HCT116 (cell line): ENCODE measurements at regions not wholly inside any gene's neighbourhood (a gene's known extent, or its start where the extent isn't known, plus 50 kb on each side); places are given as distances from the start of the nearest gene placed in this dataset.

Source experiments
- ATAC-seq: fragments of 200-7000 bp; cut with Tn5 transposase; 2 replicates; pipeline ENCODE4 v1.9.1; 2020; ENCODE audit warnings: mild to moderate bottlenecking, moderate library complexity
- BruUV-seq: library from RNA; stranded (reverse); fragments of 400-500 nt; replicated peaks from 2 replicates; lab custom pipeline; 2021; lab: Mats Ljungman, UMichigan
- CTCF ChIA-PET: fragments of 300-600 bp; sonication (Branson Sonifier 250); formaldehyde crosslinking; loops from one replicate; lab custom pipeline; 2021; ENCODE audit warnings: antibody characterized with exemption; lab: Charles Lee
- POLR2A ChIA-PET: fragments of 300-600, 350-600 bp; sonication (Branson Sonifier 250); formaldehyde crosslinking; loops from one replicate; lab custom pipeline; 2021; ENCODE audit warnings: antibody characterized with exemption; lab: Charles Lee
- RAD21 ChIA-PET, 2 experiments: fragments of 300-600 bp; sonication (Branson Sonifier 250); formaldehyde crosslinking; loops; one replicate each; lab custom pipeline; 2023; ENCODE audit warnings: low total read pairs in 2 of 2; ENCODE audit not compliant: uncharacterized antibody in 2 of 2, unreplicated experiment in 2 of 2, low non-redundant PET in 1 of 2; lab: Charles Lee
- DNase-seq: peaks from one replicate; pipeline ENCODE4 v3.0.0-alpha.2; 2010; ENCODE audit warnings: low read depth, low spot score
- H2AFZ ChIP-seq: fragments of 200-600 bp; shearing (Covaris generic), sonication (generic); 2 replicates; pipeline ENCODE4 v1.6.1; 2017; ENCODE audit warnings: low read depth, mixed run types, mixed read lengths, antibody characterized with exemption, low read length; ENCODE audit not compliant: poor library complexity, severe bottlenecking
- H3K27ac ChIP-seq: 2 replicates; pipeline ENCODE4 v1.5.1; 2012; ENCODE audit warnings: low read depth, low read length
- H3K27me3 ChIP-seq: fragments of 200-600 bp; sonication (generic); 2 replicates; pipeline ENCODE4 v1.6.1; 2016; ENCODE audit warnings: mixed run types, low read length, mixed read lengths; ENCODE audit not compliant: insufficient read depth
- H3K36me3 ChIP-seq, 2 experiments: fragments of 200-500 bp in 1 of 2; fragments of 200-600 bp in 1 of 2; sonication (Bioruptor generic) in 1 of 2; sonication (generic) in 1 of 2; 2 replicates each; pipeline versions ENCODE4 v1.5.1 to v1.6.1; 2014 to 2016; ENCODE audit warnings: low read length in 2 of 2, inconsistent platforms in 1 of 2, mixed read lengths in 1 of 2, mixed run types in 1 of 2; ENCODE audit not compliant: insufficient read depth in 2 of 2, control insufficient read depth in 1 of 2
- H3K4me1 ChIP-seq, 2 experiments: fragments of 200-600 bp in 1 of 2; sonication (generic) in 1 of 2; 2 replicates each; pipeline versions ENCODE4 v1.5.1 to v1.6.1; 2012 to 2017; ENCODE audit warnings: low read length in 2 of 2, inconsistent platforms in 1 of 2, mild to moderate bottlenecking in 1 of 2, mixed read lengths in 1 of 2, mixed run types in 1 of 2, moderate library complexity in 1 of 2; ENCODE audit not compliant: insufficient read depth in 2 of 2, control insufficient read depth in 1 of 2
- H3K4me2 ChIP-seq: fragments of 200-600 bp; sonication (generic); 2 replicates; pipeline ENCODE4 v1.6.1; 2017; ENCODE audit warnings: mixed run types, low read length, mixed read lengths
- H3K4me3 ChIP-seq, 2 experiments: fragments of 200-600 bp in 1 of 2; sonication (generic) in 1 of 2; replicated peaks in 1 of 2; 2 replicates each; pipeline ENCODE4 v1.5.1; 2011 to 2016; ENCODE audit warnings: low read length in 2 of 2, control low read depth in 1 of 2, low read depth in 1 of 2, mild to moderate bottlenecking in 1 of 2, mixed read lengths in 1 of 2, mixed run types in 1 of 2
- H3K79me2 ChIP-seq: fragments of 200-600 bp; sonication (generic); 2 replicates; pipeline ENCODE4 v1.6.1; 2017; ENCODE audit warnings: mild to moderate bottlenecking, mixed run types, low read length, moderate library complexity, mixed read lengths; ENCODE audit not compliant: insufficient read depth
- H3K9ac ChIP-seq: fragments of 200-600 bp; sonication (generic); 2 replicates; pipeline ENCODE4 v1.6.1; 2016; ENCODE audit warnings: low read length, mixed read lengths
- H3K9me2 ChIP-seq: fragments of 200-600 bp; sonication (generic), shearing (Covaris generic); 2 replicates; pipeline ENCODE4 v1.6.1; 2017; ENCODE audit warnings: mixed run types, mild to moderate bottlenecking, moderate library complexity; ENCODE audit not compliant: insufficient read depth
- H3K9me3 ChIP-seq, 2 experiments: fragments of 200-500 bp in 1 of 2; fragments of 200-600 bp in 1 of 2; sonication (Bioruptor generic) in 1 of 2; sonication (generic) in 1 of 2; 2 replicates each; pipeline ENCODE4 v1.6.1; 2014 to 2017; ENCODE audit warnings: low read length in 2 of 2, mixed read lengths in 2 of 2, inconsistent platforms in 1 of 2, low read depth in 1 of 2, mild to moderate bottlenecking in 1 of 2, mixed run types in 1 of 2, moderate library complexity in 1 of 2; ENCODE audit not compliant: control insufficient read depth in 1 of 2, insufficient read depth in 1 of 2
- H4K20me1 ChIP-seq: fragments of 200-600 bp; sonication (generic), shearing (Covaris generic); 2 replicates; pipeline ENCODE4 v1.6.1; 2017; ENCODE audit warnings: mixed run types, mild to moderate bottlenecking, moderate library complexity; ENCODE audit not compliant: insufficient read depth
- EZH2phosphoT487 ChIP-seq: fragments of 200-600 bp; IDR thresholded peaks from 2 replicates; pipeline ENCODE4 v1.6.1; 2018; ENCODE audit warnings: antibody characterized with exemption, borderline replicate concordance
- JUND ChIP-seq: IDR thresholded peaks from 2 replicates; pipeline ENCODE4 v1.6.1; 2012
- POLR2A ChIP-seq: IDR thresholded peaks from 2 replicates; pipeline ENCODE4 v1.7.0; 2011; ENCODE audit warnings: borderline replicate concordance; ENCODE audit not compliant: insufficient read depth, insufficient read length; ENCODE audit errors: extremely low read depth
- POLR2AphosphoS5 ChIP-seq: IDR thresholded peaks from 2 replicates; pipeline ENCODE4 v1.6.1; 2011; ENCODE audit warnings: mild to moderate bottlenecking, low read depth, low read length, moderate library complexity
- RAD21 ChIP-seq: IDR thresholded peaks from 2 replicates; pipeline ENCODE4 v1.6.1; 2012; ENCODE audit warnings: low read depth, mild to moderate bottlenecking
- SRF ChIP-seq: IDR thresholded peaks from 2 replicates; pipeline ENCODE4 v1.6.1; 2012; ENCODE audit warnings: low read depth
- TCF7L2 ChIP-seq: IDR thresholded peaks from 2 replicates; pipeline ENCODE4 v1.7.0; 2011; ENCODE audit warnings: borderline replicate concordance, inconsistent platforms; ENCODE audit not compliant: insufficient read depth, insufficient read length; ENCODE audit errors: extremely low read depth
- YY1 ChIP-seq: IDR thresholded peaks from 2 replicates; pipeline ENCODE4 v1.6.1; 2011; ENCODE audit warnings: low read length, low read depth, moderate library complexity, mild to moderate bottlenecking; ENCODE audit not compliant: insufficient replicate concordance; ENCODE audit errors: extremely low read depth
- ZNF274 ChIP-seq: fragments of 200-500 bp; sonication (Bioruptor generic); IDR thresholded peaks from 2 replicates; pipeline ENCODE4 v1.6.1; 2014; ENCODE audit warnings: mild to moderate bottlenecking, low read depth, low read length, inconsistent platforms
- intact Hi-C: fragments of 100-400 bp; cut with micrococcal nuclease; formaldehyde crosslinking; loops from 2 replicates; pipeline ENCODE4 v1.10.0; 2022
- TF ChIP-seq, protein P1 (sequence below), 3 experiments: fragments of 200-600 bp in 1 of 3; sonication (generic) in 1 of 3; IDR thresholded peaks in 2 of 3; conservative IDR thresholded peaks in 1 of 3; 2 replicates each; pipeline ENCODE4 v1.5.1; 2012 to 2017; ENCODE audit warnings: low read depth in 2 of 3, low read length in 2 of 3, antibody characterized with exemption in 1 of 3, borderline replicate concordance in 1 of 3, control low read depth in 1 of 3, mild to moderate bottlenecking in 1 of 3, mixed read lengths in 1 of 3, mixed run types in 1 of 3, moderate library complexity in 1 of 3; ENCODE audit not compliant: insufficient read depth in 1 of 3

DNA sequence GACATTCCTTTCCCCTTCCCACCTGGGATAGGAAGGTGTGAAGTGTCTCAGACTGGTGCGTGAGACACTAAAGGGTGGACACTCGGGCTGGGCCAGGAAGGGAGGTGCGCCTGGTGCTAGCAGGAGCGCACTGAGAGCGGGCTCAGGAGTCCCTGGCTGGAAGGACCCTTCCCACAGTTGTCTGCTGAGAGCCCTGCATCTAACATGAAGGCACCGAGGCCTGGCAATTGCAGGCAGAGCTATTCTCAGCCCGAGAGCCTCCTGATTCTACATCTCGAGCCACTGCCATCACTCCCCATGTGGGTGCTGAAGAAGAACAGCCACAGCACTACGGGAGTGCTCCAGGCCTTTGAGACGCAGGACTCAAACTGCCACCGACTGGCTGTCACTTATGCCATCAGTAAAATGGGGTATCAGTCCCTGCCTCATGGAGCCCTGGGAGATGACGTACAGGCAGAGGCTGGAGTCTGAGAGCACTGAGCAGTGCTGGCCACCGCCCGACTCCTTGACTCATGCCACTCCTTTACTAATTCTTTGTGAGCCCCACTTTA is 159.4 kb downstream of the KLF13 start (continued):
- TF ChIP-seq, protein P1, sequence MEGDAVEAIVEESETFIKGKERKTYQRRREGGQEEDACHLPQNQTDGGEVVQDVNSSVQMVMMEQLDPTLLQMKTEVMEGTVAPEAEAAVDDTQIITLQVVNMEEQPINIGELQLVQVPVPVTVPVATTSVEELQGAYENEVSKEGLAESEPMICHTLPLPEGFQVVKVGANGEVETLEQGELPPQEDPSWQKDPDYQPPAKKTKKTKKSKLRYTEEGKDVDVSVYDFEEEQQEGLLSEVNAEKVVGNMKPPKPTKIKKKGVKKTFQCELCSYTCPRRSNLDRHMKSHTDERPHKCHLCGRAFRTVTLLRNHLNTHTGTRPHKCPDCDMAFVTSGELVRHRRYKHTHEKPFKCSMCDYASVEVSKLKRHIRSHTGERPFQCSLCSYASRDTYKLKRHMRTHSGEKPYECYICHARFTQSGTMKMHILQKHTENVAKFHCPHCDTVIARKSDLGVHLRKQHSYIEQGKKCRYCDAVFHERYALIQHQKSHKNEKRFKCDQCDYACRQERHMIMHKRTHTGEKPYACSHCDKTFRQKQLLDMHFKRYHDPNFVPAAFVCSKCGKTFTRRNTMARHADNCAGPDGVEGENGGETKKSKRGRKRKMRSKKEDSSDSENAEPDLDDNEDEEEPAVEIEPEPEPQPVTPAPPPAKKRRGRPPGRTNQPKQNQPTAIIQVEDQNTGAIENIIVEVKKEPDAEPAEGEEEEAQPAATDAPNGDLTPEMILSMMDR (IDR thresholded peaks at IDR 0.05 in 2 of 3, conservative IDR thresholded peaks at IDR 0.05 in 1 of 3; ENCODE audit: borderline replicate concordance in 1 of 3, insufficient read depth in 1 of 3, low read depth in 2 of 3, low read length in 2 of 3), result no peak
- no peak for TF ChIP-seq EZH2phosphoT487
- no peak for TF ChIP-seq YY1
- no peak for TF ChIP-seq JUND

DNA sequence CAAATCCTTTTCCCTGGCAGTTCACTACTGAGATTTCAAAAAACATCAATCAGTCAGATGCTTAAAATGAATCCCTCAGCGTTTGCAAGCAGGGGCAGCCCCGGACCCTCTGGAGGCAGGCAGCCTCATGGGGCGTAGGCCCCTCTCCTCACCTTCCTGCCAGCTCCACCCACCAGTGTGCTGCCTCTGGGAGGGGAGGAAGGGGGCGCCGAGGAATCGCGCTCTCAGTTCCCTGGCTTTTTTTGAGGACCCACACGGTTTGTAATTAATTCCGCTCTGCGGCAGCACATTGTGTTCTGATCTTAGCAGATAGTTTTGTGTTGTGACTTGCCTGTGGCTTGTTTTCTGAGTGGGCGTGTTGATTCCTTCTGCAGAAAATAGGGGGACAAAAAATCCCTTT is 159.9 kb downstream of the KLF13 start:
- no peak overlapping the region for H2AFZ ChIP-seq
- BruUV-seq, result no TSS peak
- no peak for ATAC-seq
- TF ChIP-seq SRF (no peak), POLR2AphosphoS5 (no peak), TCF7L2 (no peak), RAD21 (no peak), POLR2A (no peak), YY1 (no peak), ZNF274 (no peak)
- TF ChIP-seq, all 23 proteins: peak for 0
- DNase-seq, result no peak
- ChIA-PET POLR2A (no interaction called here), CTCF (interaction anchor here (1.7 to 3.5 kb wide), 2 partner anchors 272 to 286 kb away, joined by 4 to 30 read pairs; no protein-coding TSS in a partner anchor), RAD21 (no interaction called here)
- no peak overlapping the region for H3K4me3 ChIP-seq
- H3K9ac ChIP-seq, result no peak overlapping the region
- H3K9me3 ChIP-seq, result no peaks in the 10 kb centered on the region
- intact Hi-C loops, result loop anchor here (5.0 to 10.0 kb wide), 3 partner anchors 122 to 822 kb away; no protein-coding TSS in a partner anchor
- H4K20me1 ChIP-seq, result no peaks in the 10 kb centered on the region
- H3K27ac ChIP-seq, result no peak overlapping the region
- H3K4me1 ChIP-seq, result peaks cover 19 to 21% of the 10 kb centered on the region in 2 experiments
- no peaks in the 10 kb centered on the region for H3K9me2 ChIP-seq
- no peaks in the 10 kb centered on the region for H3K27me3 ChIP-seq
- no peak overlapping the region for H3K4me2 ChIP-seq
- H3K36me3 ChIP-seq, result no peaks in the 10 kb centered on the region
- no peaks in the 10 kb centered on the region for H3K79me2 ChIP-seq
